Trophoblast cell (in vitro differentiated cells and primary cell): ENCODE measurements at regions not wholly inside any gene's neighbourhood (a gene's known extent, or its start where the extent isn't known, plus 50 kb on each side); places are given as distances from the start of the nearest gene placed in this dataset.
"Not testable (repeated sequence)": the region's sequence is repeated elsewhere in the genome, so short reads cannot be mapped to it uniquely, and the experiment has no call there.

Experiments used
- DNase-seq, 2 donors: peaks; one replicate each; pipeline ENCODE4 v3.0.0-alpha.2; 2016
- H2AFZ ChIP-seq: 2 replicates; pipeline ENCODE4 v1.6.1; 2013; ENCODE audit warnings: low read length, moderate library complexity, mild to moderate bottlenecking; ENCODE audit not compliant: insufficient read depth, poor library complexity
- H2AK5ac ChIP-seq: 2 replicates; pipeline ENCODE4 v1.6.1; 2013; ENCODE audit warnings: mild to moderate bottlenecking, low read length
- H2BK120ac ChIP-seq: 2 replicates; pipeline ENCODE4 v1.6.1; 2013; ENCODE audit warnings: low read length, mild to moderate bottlenecking, moderate library complexity; ENCODE audit not compliant: insufficient read depth, poor library complexity
- H2BK12ac ChIP-seq: 2 replicates; pipeline ENCODE4 v1.6.1; 2013; ENCODE audit warnings: mild to moderate bottlenecking, low read length, moderate library complexity
- H2BK5ac ChIP-seq: 2 replicates; pipeline ENCODE4 v1.6.1; 2013; ENCODE audit warnings: low read length, low read depth, moderate library complexity, mild to moderate bottlenecking; ENCODE audit not compliant: poor library complexity
- H3K14ac ChIP-seq: 2 replicates; pipeline ENCODE4 v1.6.1; 2013; ENCODE audit warnings: mild to moderate bottlenecking, low read length
- H3K18ac ChIP-seq: 2 replicates; pipeline ENCODE4 v1.6.1; 2013; ENCODE audit warnings: mild to moderate bottlenecking, low read length
- H3K23ac ChIP-seq: 2 replicates; pipeline ENCODE4 v1.6.1; 2013; ENCODE audit warnings: low read length
- H3K27ac ChIP-seq: 2 replicates; pipeline ENCODE4 v1.5.1; 2013; ENCODE audit warnings: low read depth, mild to moderate bottlenecking, inconsistent platforms, low read length, moderate library complexity
- H3K27me3 ChIP-seq: 2 replicates; pipeline ENCODE4 v1.6.1; 2013; ENCODE audit warnings: inconsistent platforms, mild to moderate bottlenecking, low read length, moderate library complexity; ENCODE audit not compliant: insufficient read depth
- H3K36me3 ChIP-seq, 2 experiments: 1 replicate in 1 of 2; 2 replicates in 1 of 2; pipeline ENCODE4 v1.6.1; 2013; ENCODE audit warnings: low read length in 2 of 2, mild to moderate bottlenecking in 2 of 2, moderate library complexity in 1 of 2; ENCODE audit not compliant: insufficient read depth in 2 of 2, control insufficient read depth in 1 of 2
- H3K4ac ChIP-seq: 2 replicates; pipeline ENCODE4 v1.6.1; 2013; ENCODE audit warnings: low read depth, mild to moderate bottlenecking, low read length, moderate library complexity
- H3K4me1 ChIP-seq, 2 experiments: 1 replicate in 1 of 2; 2 replicates in 1 of 2; pipeline ENCODE4 v1.6.1; 2013; ENCODE audit warnings: low read length in 2 of 2, mild to moderate bottlenecking in 2 of 2, moderate library complexity in 1 of 2; ENCODE audit not compliant: insufficient read depth in 2 of 2, control insufficient read depth in 1 of 2
- H3K4me2 ChIP-seq: 2 replicates; pipeline ENCODE4 v1.6.1; 2013; ENCODE audit warnings: inconsistent platforms, mild to moderate bottlenecking, low read length, moderate library complexity
- H3K4me3 ChIP-seq: 2 replicates; pipeline ENCODE4 v1.5.1; 2013; ENCODE audit warnings: mild to moderate bottlenecking, low read depth, low read length, inconsistent platforms
- H3K79me1 ChIP-seq: one replicate; pipeline ENCODE4 v1.6.1; 2013; ENCODE audit warnings: low read length
- H3K79me2 ChIP-seq: 2 replicates; pipeline ENCODE4 v1.6.1; 2013; ENCODE audit warnings: low read length, mild to moderate bottlenecking; ENCODE audit not compliant: control insufficient read depth, insufficient read depth, poor library complexity
- H3K9ac ChIP-seq: 2 replicates; pipeline ENCODE4 v1.6.1; 2013; ENCODE audit warnings: mild to moderate bottlenecking, low read length
- H3K9me3 ChIP-seq: 2 replicates; pipeline ENCODE4 v1.6.1; 2013; ENCODE audit warnings: low read depth, mild to moderate bottlenecking, control low read depth, inconsistent platforms, low read length; ENCODE audit not compliant: insufficient read depth
- H4K12ac ChIP-seq: 2 replicates; pipeline ENCODE4 v1.6.1; 2013; ENCODE audit warnings: low read depth, mild to moderate bottlenecking, low read length, moderate library complexity
- H4K8ac ChIP-seq: 2 replicates; pipeline ENCODE4 v1.6.1; 2013; ENCODE audit warnings: low read depth, mild to moderate bottlenecking, low read length, moderate library complexity
- H4K91ac ChIP-seq: one replicate; pipeline ENCODE4 v1.6.1; 2013; ENCODE audit warnings: low read depth, mild to moderate bottlenecking, low read length, moderate library complexity
- WGBS: extraction: QIAGEN DNeasy Blood & Tissue Kit; methylation state at CpG from one replicate; pipeline ENCODE4 v1.1.7; 2013; ENCODE audit warnings: missing lambda C conversion rate; ENCODE audit not compliant: insufficient read length, insufficient coverage; ENCODE audit errors: extremely low coverage; 5-methylcytosine and 5-hydroxymethylcytosine counted together

DNA sequence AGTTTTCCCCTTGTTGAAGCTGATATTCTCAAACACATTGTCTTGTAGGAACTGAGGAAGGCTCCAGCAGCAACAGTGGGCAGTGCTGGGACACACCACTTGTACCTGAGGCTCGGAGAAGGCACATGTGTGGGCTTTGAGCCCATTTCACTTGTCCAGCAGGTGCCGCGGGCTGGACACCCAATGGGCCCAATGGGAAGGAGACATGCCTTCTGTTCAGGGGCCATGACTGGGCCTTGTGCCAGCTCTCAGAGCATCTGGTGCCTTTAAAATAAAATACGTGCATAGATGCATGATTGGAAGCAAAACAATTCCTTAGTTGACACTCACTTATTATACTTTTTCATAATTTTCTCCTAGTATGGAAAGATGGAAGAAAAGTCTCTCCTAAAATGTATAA, 334.2 kb downstream of the KLF13 start:
- H2AK5ac ChIP-seq = no peak overlapping the region
- H2AFZ ChIP-seq = no peak overlapping the region

DNA sequence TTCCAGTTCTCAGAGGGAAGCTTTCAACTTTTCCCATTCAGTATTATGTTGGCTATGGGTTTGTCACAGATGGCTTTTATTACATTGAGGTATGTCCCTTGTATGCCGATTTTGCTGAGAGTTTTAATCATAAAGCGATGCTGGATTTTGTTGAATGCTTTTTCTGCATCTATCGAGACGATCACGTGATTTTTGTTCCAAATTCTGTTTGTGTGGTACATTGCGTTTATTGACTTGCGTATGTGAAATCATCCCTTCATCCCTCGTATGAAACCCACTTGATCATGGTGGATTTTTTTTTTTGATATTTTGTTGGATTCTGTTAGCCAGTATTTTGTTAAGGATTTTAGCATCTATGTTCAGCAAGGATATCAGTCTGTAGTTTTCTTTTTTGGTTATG, 339.1 kb downstream of the KLF13 start:
- H3K9ac ChIP-seq, H3K14ac ChIP-seq, H3K27me3 ChIP-seq, H2BK120ac ChIP-seq, H3K79me1 ChIP-seq, H3K9me3 ChIP-seq, H2AFZ ChIP-seq, H4K91ac ChIP-seq, H3K4me1 ChIP-seq, H3K79me2 ChIP-seq, H3K36me3 ChIP-seq, H3K18ac ChIP-seq, H2BK12ac ChIP-seq, DNase-seq, H4K12ac ChIP-seq, H2AK5ac ChIP-seq, H3K4me2 ChIP-seq, H3K23ac ChIP-seq, H4K8ac ChIP-seq, H3K27ac ChIP-seq, H3K4ac ChIP-seq, H3K4me3 ChIP-seq, H2BK5ac ChIP-seq: not testable (repeated sequence)
- no CpG with 5 or more reads among the region's 8 CpGs for WGBS

More for the DNA sequence above, 334.2 kb downstream of the KLF13 start:
- H3K27me3 ChIP-seq = no peaks in the 10 kb centered on the region
- H4K8ac ChIP-seq = no peak overlapping the region
- no peak overlapping the region for H3K23ac ChIP-seq
- H3K4me3 ChIP-seq = no peak overlapping the region
- no peaks in the 10 kb centered on the region for H3K79me2 ChIP-seq
- no peaks in the 10 kb centered on the region for H3K36me3 ChIP-seq
- H3K18ac ChIP-seq = no peak overlapping the region
- no peaks in the 10 kb centered on the region for H3K79me1 ChIP-seq
- no peak overlapping the region for H4K12ac ChIP-seq
- H2BK5ac ChIP-seq = no peak overlapping the region
- no peak overlapping the region for H2BK120ac ChIP-seq
- no peaks in the 10 kb centered on the region for H3K9me3 ChIP-seq
- H4K91ac ChIP-seq = no peak overlapping the region
- H3K27ac ChIP-seq = no peak overlapping the region
- WGBS = no CpG with 5 or more reads among the region's 4 CpGs
- H2BK12ac ChIP-seq = no peak overlapping the region
- no peak overlapping the region for H3K9ac ChIP-seq
- no peak overlapping the region for H3K4me2 ChIP-seq
- DNase-seq = no peak
- no peaks in the 10 kb centered on the region for H3K4me1 ChIP-seq
- no peak overlapping the region for H3K14ac ChIP-seq
- no peak overlapping the region for H3K4ac ChIP-seq

DNA sequence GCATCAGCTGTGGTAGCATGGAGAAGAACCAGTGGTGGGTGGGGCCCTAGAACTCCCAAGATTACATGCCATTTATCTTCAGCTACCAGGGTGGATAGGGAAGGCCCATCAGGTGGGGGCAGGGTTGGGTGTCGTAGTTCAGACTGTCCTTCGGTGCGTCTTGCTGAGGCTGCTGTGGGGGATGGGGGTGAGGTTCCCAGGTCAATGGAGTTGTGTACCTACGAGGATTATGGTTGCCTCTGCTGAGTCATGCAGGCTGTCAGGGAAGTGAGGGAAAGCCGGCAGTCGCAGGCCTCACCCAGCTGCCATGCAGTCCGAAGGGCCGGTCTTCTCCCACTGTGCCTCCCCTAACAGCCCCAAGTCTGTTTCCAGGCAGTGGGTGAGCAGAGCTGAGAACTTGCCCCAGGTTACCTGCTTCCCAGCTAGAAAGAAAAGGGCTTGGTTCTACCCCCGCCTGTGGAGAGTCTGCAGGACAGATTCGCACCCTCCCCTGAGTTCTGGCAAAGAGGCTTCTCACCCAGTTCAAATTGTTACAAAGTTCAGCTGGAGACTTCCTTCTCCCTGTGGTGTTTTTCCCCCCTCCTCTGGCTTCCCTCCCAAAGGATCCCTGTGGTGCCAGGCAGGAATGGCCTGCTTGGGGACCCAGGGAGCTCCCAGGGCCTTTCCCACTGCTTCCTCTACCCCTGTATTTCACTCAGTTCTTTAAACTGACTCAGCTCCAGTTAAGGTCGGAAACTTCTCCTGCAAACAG, 342.7 kb downstream of the KLF13 start:
- WGBS = no CpG with 5 or more reads among the region's 11 CpGs
- H3K79me2 ChIP-seq, H3K9me3 ChIP-seq: not testable (repeated sequence)

DNA sequence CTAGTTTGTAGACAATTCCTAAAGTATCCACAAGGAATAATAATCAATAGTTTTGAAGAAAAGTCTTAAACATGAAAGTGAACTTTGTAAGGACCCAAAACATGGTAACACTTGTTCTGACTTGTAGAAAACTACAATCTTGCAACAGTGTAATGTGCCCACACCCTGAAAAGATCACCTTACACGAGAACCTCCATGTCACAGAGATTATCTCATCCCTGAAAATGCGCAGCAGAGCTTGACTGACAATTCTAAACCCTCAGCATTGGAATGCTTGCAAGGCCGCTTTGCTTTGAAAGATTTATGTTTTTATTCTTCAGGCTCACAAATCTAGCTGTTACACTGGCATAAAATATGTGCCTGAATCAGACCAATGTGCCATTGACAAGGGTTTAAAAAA, 346.6 kb downstream of the KLF13 start:
- not testable (repeated sequence) for H3K9ac ChIP-seq, H3K14ac ChIP-seq

More for the DNA sequence above, 342.7 kb downstream of the KLF13 start:
- H3K36me3 ChIP-seq, H3K27ac ChIP-seq, H3K18ac ChIP-seq, H3K27me3 ChIP-seq, H3K4me2 ChIP-seq, H3K79me1 ChIP-seq, H2AFZ ChIP-seq, H2AK5ac ChIP-seq, H3K23ac ChIP-seq, H2BK5ac ChIP-seq, H3K4ac ChIP-seq, H4K8ac ChIP-seq, H3K4me1 ChIP-seq, H2BK12ac ChIP-seq, H2BK120ac ChIP-seq, H3K4me3 ChIP-seq, H4K91ac ChIP-seq, DNase-seq, H3K9ac ChIP-seq, H3K14ac ChIP-seq, H4K12ac ChIP-seq: not testable (repeated sequence)

More for the DNA sequence above, 346.6 kb downstream of the KLF13 start:
- H2BK12ac ChIP-seq, H3K4me3 ChIP-seq, H2AFZ ChIP-seq, DNase-seq, H3K18ac ChIP-seq, H3K27me3 ChIP-seq, H3K4ac ChIP-seq, H3K4me1 ChIP-seq, H3K36me3 ChIP-seq, H3K79me1 ChIP-seq, H3K79me2 ChIP-seq, H3K9me3 ChIP-seq, H4K12ac ChIP-seq, H2AK5ac ChIP-seq, H3K23ac ChIP-seq, H2BK120ac ChIP-seq, H3K4me2 ChIP-seq, H4K91ac ChIP-seq, H2BK5ac ChIP-seq, H4K8ac ChIP-seq, H3K27ac ChIP-seq: not testable (repeated sequence)
- WGBS = no CpG with 5 or more reads among the region's 3 CpGs
